NCI-H1930 (cell line): ENCODE measurements at regions not wholly inside any gene's neighbourhood (a gene's known extent, or its start where the extent isn't known, plus 50 kb on each side); places are given as distances from the start of the nearest gene placed in this dataset.

Experiments
- DNase-seq, 2 experiments: peaks; one replicate each; lab custom pipeline; 2025; lab: John Stamatoyannopoulos, UW

- DNase-seq = no peak
Measured at GRCh38 chr4:32032136-32032672, 1312.0 kb downstream of the PCDH7 start.

- DNase-seq = no peak
Measured at GRCh38 chr4:32037399-32037798, 1317.2 kb downstream of the PCDH7 start.

- DNase-seq = no peak
Measured at GRCh38 chr4:32042486-32043247, 1322.5 kb downstream of the PCDH7 start.

GRCh38 chr4:32043248-32043633 lies 1323.1 kb downstream of the PCDH7 start:
- no peak for DNase-seq

- DNase-seq = no peak
Measured at GRCh38 chr4:32061916-32062315, 1341.7 kb downstream of the PCDH7 start.

GRCh38 chr4:32073542-32073941 lies 1353.4 kb downstream of the PCDH7 start:
- DNase-seq = no peak

GRCh38 chr4:32087211-32087610 lies 1367.0 kb downstream of the PCDH7 start:
- DNase-seq = no peak

- DNase-seq = no peak
Measured at GRCh38 chr4:32094987-32095386, 1374.8 kb downstream of the PCDH7 start.

GRCh38 chr4:32102896-32103295 lies 1382.7 kb downstream of the PCDH7 start:
- DNase-seq = no peak

- DNase-seq = no peak
Measured at GRCh38 chr4:32106767-32107166, 1386.6 kb downstream of the PCDH7 start.

- DNase-seq = no peak
Measured at GRCh38 chr4:32112891-32113290, 1392.7 kb downstream of the PCDH7 start.

GRCh38 chr4:32117693-32118092 lies 1397.5 kb downstream of the PCDH7 start:
- DNase-seq = no peak

- DNase-seq = no peak
Measured at GRCh38 chr4:32119907-32120306, 1399.7 kb downstream of the PCDH7 start.

GRCh38 chr4:32128549-32128948 lies 1408.4 kb downstream of the PCDH7 start:
- no peak for DNase-seq

- no peak for DNase-seq
Measured at GRCh38 chr4:32129967-32130366, 1409.8 kb downstream of the PCDH7 start.

GRCh38 chr4:32133141-32133540 lies 1413.0 kb downstream of the PCDH7 start:
- DNase-seq = no peak

GRCh38 chr4:32133734-32134133 lies 1413.6 kb downstream of the PCDH7 start:
- DNase-seq = no peak

GRCh38 chr4:32135642-32136041 lies 1415.5 kb downstream of the PCDH7 start:
- DNase-seq = no peak

- no peak for DNase-seq
Measured at GRCh38 chr4:32136081-32136787, 1416.1 kb downstream of the PCDH7 start.

- DNase-seq = no peak
Measured at GRCh38 chr4:32140636-32141035, 1420.5 kb downstream of the PCDH7 start.

- no peak for DNase-seq
Measured at GRCh38 chr4:32142075-32142474, 1421.9 kb downstream of the PCDH7 start.

- no peak for DNase-seq
Measured at GRCh38 chr4:32145987-32146386, 1425.8 kb downstream of the PCDH7 start.

GRCh38 chr4:32147446-32148085 lies 1427.4 kb downstream of the PCDH7 start:
- no peak for DNase-seq
